Fibroblast of lung (primary cell): ENCODE measurements at regions not wholly inside any gene's neighbourhood (a gene's known extent, or its start where the extent isn't known, plus 50 kb on each side); places are given as distances from the start of the nearest gene placed in this dataset.

Experiments
- DNase-seq, 2 donors: peaks; one replicate each; pipeline versions ENCODE4 v3.0.0 to v3.0.0-alpha.2; 2010; ENCODE audit warnings: low read depth in 2 of 2
- H2AFZ ChIP-seq: 2 replicates; pipeline ENCODE4 v1.5.1; 2012; ENCODE audit warnings: low read length, control low read depth, inconsistent platforms
- H3K27ac ChIP-seq: 2 replicates; pipeline ENCODE4 v1.5.1; 2011; ENCODE audit warnings: low read length, control low read depth; ENCODE audit not compliant: insufficient read depth
- H3K27me3 ChIP-seq: 2 replicates; pipeline ENCODE4 v1.5.1; 2011; ENCODE audit warnings: mild to moderate bottlenecking, low read length; ENCODE audit not compliant: control insufficient read depth, insufficient read depth
- H3K36me3 ChIP-seq: 2 replicates; pipeline ENCODE4 v1.5.1; 2011; ENCODE audit warnings: low read length; ENCODE audit not compliant: control insufficient read depth, insufficient read depth
- H3K4me1 ChIP-seq: 2 replicates; pipeline ENCODE4 v1.5.1; 2011; ENCODE audit warnings: low read length; ENCODE audit not compliant: control insufficient read depth, insufficient read depth; ENCODE audit errors: extremely low read depth
- H3K4me2 ChIP-seq: 2 replicates; pipeline ENCODE4 v1.5.1; 2011; ENCODE audit warnings: low read length, control low read depth; ENCODE audit not compliant: insufficient read depth; ENCODE audit errors: extremely low read depth
- H3K4me3 ChIP-seq, 4 experiments: fragments of 200-600 bp in 1 of 4; sonication (generic) in 1 of 4; replicated peaks in 1 of 4; 2 replicates each; pipeline ENCODE4 v1.5.1; 2011 to 2016; ENCODE audit warnings: low read length in 4 of 4, low read depth in 3 of 4, mild to moderate bottlenecking in 3 of 4, control low read depth in 2 of 4, inconsistent platforms in 1 of 4, mixed read lengths in 1 of 4; ENCODE audit not compliant: insufficient read depth in 1 of 4; ENCODE audit errors: control extremely low read depth in 1 of 4
- H3K79me2 ChIP-seq: 2 replicates; pipeline ENCODE4 v1.5.1; 2012; ENCODE audit warnings: mild to moderate bottlenecking, low read length, inconsistent platforms; ENCODE audit not compliant: control insufficient read depth, insufficient read depth
- H3K9ac ChIP-seq: 2 replicates; pipeline ENCODE4 v1.5.1; 2011; ENCODE audit warnings: mild to moderate bottlenecking, low read length, control low read depth; ENCODE audit not compliant: insufficient read depth
- H3K9me3 ChIP-seq: 2 replicates; pipeline ENCODE4 v1.5.1; 2012; ENCODE audit warnings: low read depth, low read length; ENCODE audit not compliant: control insufficient read depth, insufficient read depth
- H4K20me1 ChIP-seq: 2 replicates; pipeline ENCODE4 v1.5.1; 2011; ENCODE audit warnings: low read length; ENCODE audit not compliant: control insufficient read depth, insufficient read depth; ENCODE audit errors: extremely low read depth
- CTCF ChIP-seq, 2 donors: IDR thresholded peaks in 1 of 2; conservative IDR thresholded peaks in 1 of 2; 1 replicate in 1 of 2; 2 replicates in 1 of 2; pipeline ENCODE4 v1.5.1; 2011 to 2012; ENCODE audit warnings: low read length in 2 of 2, control low read depth in 1 of 2, inconsistent platforms in 1 of 2, low read depth in 1 of 2, mild to moderate bottlenecking in 1 of 2
- EZH2 ChIP-seq: IDR thresholded peaks from 2 replicates; pipeline ENCODE4 v1.5.1; 2012; ENCODE audit warnings: low read length, control low read depth, mild to moderate bottlenecking; ENCODE audit errors: missing control alignments

GRCh38 chr11:97687111-97687510 is 1297.3 kb downstream of the JRKL start:
- DNase-seq: no peak
- Histone ChIP-seq H3K9ac (no peak overlapping the region), H3K9me3 (no peaks in the 10 kb centered on the region), H3K4me2 (no peak overlapping the region), H3K36me3 (no peaks in the 10 kb centered on the region), H3K4me3 (no peak overlapping the region), H4K20me1 (no peaks in the 10 kb centered on the region), H3K79me2 (no peaks in the 10 kb centered on the region), H2AFZ (no peak overlapping the region), H3K4me1 (no peaks in the 10 kb centered on the region), H3K27ac (no peak overlapping the region), H3K27me3 (no peaks in the 10 kb centered on the region)
- TF ChIP-seq EZH2: no peak
- TF ChIP-seq CTCF (conservative IDR thresholded peaks at IDR 0.05 in 1 of 2, IDR thresholded peaks at IDR 0.05 in 1 of 2; ENCODE audit: low read depth in 1 of 2, low read length in 2 of 2): no peak

- no peak for DNase-seq
- TF ChIP-seq CTCF (conservative IDR thresholded peaks at IDR 0.05 in 1 of 2, IDR thresholded peaks at IDR 0.05 in 1 of 2; ENCODE audit: low read depth in 1 of 2, low read length in 2 of 2) (no peak), EZH2 (no peak)
- H3K9ac ChIP-seq: no peak overlapping the region
Observed at GRCh38 chr11:97691061-97691460, 1301.2 kb downstream of the JRKL start.

GRCh38 chr11:97702951-97703350 is 1313.1 kb downstream of the JRKL start:
- Histone ChIP-seq H3K79me2 (no peaks in the 10 kb centered on the region), H3K9ac (no peak overlapping the region), H2AFZ (no peak overlapping the region), H3K27ac (no peak overlapping the region), H3K4me3 (no peak overlapping the region), H3K27me3 (no peaks in the 10 kb centered on the region), H3K36me3 (no peaks in the 10 kb centered on the region), H3K9me3 (no peaks in the 10 kb centered on the region), H3K4me1 (no peaks in the 10 kb centered on the region), H3K4me2 (no peak overlapping the region), H4K20me1 (no peaks in the 10 kb centered on the region)
- no peak for DNase-seq
- no peak for TF ChIP-seq EZH2
- no peak for TF ChIP-seq CTCF (conservative IDR thresholded peaks at IDR 0.05 in 1 of 2, IDR thresholded peaks at IDR 0.05 in 1 of 2; ENCODE audit: low read depth in 1 of 2, low read length in 2 of 2)

More at GRCh38 chr11:97691061-97691460, 1301.2 kb downstream of the JRKL start:
- H3K79me2 ChIP-seq: no peaks in the 10 kb centered on the region
- H3K4me2 ChIP-seq: no peak overlapping the region
- no peaks in the 10 kb centered on the region for H3K4me1 ChIP-seq
- H3K27me3 ChIP-seq: no peaks in the 10 kb centered on the region
- no peak overlapping the region for H3K4me3 ChIP-seq
- no peaks in the 10 kb centered on the region for H3K9me3 ChIP-seq
- no peaks in the 10 kb centered on the region for H4K20me1 ChIP-seq
- no peak overlapping the region for H2AFZ ChIP-seq
- no peaks in the 10 kb centered on the region for H3K36me3 ChIP-seq
- H3K27ac ChIP-seq: no peak overlapping the region
